Medulla oblongata (tissue), 1 donor: ENCODE measurements at regions not wholly inside any gene's neighbourhood (a gene's known extent, or its start where the extent isn't known, plus 50 kb on each side); places are given as distances from the start of the nearest gene placed in this dataset.

ENCODE experiments used
- DNase-seq: peaks from one replicate; pipeline ENCODE4 v3.0.0-alpha.2; 2015; ENCODE audit errors: extremely low spot score

DNA sequence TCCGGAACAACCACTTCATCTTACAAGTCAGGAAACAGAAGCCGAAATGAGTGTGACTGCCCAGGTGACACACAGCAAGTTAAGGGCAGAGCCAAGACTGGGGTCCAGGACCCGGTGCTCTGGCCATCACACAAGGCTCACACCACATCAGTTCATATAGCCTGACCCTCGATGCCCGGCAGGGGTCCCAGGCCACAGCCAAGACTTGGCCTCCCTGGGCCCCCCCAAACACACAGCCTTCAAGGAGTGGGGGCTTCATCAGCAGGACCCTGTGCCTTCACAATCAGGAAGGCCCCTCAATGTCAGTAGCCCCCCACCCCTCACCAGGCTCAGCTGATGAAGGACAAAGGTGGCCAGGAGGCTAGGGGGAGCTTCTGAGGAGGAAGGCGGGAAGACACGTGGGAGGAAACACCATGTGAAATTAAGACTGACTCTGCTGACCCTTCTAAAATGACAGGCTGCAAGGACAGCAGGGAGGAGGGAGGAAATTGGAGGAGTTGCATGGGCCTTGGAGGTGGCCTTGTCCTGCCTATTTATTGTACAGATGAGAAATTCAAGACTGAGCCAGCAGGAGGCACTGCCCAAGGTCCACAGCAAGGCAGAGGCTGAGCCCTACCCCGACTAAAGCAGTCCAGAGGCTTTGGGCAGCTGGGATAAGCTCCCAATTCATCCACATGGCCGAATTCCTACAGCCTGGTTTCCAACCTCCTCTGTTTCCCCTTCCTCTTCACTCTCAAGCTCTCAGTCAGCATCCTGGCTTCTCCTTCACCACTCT is 216.1 kb upstream of the ZMIZ1 start:
- no peak for DNase-seq

DNA sequence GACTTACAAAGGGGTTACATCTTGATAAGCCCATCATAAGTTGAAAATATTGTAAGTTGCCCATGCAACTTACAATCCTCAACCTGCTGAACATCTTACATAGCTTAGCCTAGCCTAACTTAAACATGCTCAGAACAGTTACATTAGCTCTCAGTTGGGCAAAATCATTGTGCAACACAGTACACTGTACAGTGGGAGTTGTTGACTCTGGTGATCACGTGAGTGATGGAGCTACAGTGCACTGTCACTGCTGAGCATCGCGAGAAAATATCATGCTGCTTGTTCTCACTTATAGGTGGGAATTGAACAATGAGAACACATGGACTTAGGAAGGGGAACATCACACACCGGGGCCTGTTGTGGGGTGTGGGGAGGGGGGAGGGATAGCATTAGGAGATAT is 214.9 kb upstream of the ZMIZ1 start:
- DNase-seq, result no peak

DNA sequence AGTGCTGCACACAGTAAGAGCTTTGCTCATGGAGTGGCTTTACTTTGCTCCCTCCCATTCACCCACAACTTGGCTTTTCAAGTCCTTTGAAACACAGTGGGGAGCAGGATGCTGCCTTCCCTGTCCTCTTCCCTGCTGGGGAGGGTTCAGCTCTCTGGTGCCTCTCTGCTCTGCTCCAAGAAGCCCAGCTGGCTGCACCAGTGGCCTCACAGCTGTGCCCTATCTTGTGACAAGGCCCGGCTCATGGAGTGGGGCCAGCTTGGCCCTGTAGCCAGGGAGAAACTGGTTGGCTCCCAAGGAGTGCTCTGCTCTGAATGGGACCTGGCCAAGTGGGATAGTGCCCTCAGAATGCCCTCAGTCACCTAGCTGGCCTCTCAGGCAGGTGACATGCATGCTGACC is 212.3 kb upstream of the ZMIZ1 start:
- peak; percentile 91 for DNase-seq

DNA sequence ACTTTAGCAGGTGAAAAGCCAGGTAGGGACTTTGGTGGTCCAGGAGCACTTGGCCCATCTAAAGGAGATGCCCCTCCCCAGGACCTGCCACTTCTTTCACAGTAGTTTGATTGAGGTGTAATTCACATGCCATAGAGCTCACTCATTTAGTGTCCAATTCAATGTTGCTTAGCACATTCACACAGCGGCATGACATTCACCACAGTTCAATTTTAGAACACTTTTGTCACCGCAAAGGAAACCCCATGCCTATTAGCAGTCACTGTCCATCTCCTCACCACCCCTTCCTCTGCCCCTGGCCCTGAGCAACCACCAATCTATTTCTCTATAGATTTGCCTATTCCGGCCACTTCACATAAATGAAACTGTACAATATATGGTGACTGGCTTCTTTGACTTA is 211.6 kb upstream of the ZMIZ1 start:
- no peak for DNase-seq

DNA sequence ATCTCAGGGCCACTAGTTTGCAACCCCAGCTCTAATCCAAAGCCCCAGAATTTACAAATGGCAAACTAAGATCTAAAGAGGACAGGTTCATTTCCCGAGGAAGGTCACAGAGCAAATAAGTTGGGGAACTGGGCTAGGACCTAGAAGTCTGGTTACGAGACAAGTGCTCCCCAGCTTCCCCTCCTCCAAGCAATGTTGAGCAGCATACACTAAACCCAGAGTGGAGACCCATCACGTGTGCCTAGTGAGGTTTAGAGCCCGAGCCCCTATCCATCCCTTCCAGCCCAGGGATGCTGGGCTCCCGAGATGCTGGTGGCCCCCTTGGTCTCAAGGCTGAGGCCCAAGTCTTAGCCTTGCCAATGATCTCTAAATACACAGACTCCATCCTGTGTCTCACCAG is 209.5 kb upstream of the ZMIZ1 start:
- DNase-seq, result no peak

DNA sequence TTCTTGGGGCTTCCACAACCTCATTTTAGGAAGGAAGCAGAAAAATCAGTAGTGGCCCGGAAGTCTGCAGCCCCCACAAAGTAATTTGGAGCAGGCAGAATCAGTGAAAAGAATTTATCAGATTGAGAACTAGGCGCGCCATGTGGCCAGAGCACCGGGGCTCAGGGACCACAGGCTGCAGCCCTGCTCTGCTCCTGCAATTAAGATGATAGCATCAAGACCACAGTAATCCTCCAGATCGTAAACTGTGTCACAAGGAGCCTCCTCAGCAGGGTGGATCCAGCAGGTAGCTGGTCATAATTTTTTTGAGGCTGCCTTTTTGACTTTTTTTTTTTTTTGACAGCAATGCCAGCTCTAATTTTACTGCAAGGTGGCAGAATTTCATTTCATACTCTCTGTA is 209.0 kb upstream of the ZMIZ1 start:
- DNase-seq, result no peak

DNA sequence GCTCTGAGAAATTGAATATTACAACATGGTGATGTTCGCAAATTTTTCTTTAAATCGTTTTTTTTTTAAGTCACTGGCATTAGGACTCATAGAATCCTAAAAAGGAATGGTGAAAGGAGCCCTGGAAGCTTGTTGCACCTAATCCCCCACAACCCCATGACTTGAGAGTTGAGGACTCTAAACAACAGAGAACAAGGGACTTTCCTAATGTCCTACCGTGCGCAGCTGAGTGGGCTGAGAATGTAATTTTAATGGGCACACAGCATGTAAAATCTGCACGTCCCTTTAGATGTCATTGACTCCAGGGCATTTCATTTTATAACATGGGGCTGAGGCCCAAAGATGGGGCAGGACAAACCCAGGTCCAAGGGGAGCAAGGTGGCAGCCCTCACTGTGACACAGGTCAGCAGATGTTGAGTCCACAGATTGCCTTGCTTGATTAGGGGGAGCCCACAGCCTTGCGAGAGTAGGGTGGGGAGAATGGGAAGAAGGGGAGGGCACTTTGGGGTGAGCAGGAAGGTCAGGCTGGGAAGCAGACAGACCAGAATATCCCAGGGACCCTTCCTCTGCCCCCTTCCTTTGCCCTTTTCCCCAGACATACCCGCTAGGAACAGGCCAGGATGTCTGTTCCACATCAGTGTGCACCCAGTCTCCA is 208.4 kb upstream of the ZMIZ1 start:
- DNase-seq, result no peak

DNA sequence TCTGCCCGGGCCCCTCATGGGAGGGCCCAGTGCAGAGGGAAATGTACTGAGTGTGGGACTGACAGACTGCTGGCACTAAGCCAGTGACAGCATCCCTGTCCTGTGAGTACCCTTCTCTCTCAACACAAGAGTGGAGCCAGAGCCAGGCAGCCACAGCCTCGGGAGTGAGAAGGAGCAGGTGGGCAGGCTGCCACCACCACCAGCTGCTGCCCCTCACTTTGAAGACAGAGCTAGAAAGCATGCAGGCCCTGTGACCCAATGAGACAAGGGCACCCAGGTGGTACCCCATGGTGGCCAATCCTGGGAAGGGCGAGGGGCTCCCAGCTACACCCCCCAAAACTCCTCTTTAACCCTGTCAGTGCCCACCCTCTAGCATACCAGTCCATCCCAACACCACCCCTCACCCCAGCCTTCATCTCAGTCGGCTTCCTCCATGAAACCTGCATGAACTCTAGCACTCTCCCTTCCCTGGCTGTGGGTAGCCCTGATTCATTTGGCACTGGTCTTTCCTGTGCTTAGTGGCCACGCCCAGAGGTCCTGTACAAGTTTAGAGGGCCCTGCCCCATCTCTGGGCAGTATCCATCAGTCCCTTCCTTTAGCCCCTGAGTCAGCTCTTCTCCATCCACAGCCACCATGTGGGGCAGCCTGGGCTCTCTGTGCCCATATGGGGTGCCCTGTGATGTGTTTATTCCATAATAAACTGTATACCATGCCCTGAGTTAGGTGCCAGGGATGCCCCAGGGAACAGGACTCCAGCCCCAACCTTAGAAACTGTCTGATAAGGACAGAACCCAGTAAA is 207.0 kb upstream of the ZMIZ1 start:
- no peak for DNase-seq

DNA sequence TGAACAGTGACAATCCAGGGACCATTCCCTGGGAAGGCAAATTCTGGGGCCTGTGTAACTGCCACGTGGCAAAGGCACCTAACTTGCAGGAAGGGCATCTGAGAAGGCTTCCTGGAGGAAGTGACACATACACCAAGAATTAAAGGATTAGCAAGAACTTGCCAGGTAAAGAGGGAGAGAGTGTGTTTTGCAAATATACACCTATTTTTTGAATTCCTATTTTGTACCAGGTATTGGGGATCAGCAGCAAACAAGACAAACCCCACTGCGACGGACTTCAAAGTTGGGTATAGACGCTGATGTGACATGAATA is 206.5 kb upstream of the ZMIZ1 start:
- DNase-seq, result no peak

DNA sequence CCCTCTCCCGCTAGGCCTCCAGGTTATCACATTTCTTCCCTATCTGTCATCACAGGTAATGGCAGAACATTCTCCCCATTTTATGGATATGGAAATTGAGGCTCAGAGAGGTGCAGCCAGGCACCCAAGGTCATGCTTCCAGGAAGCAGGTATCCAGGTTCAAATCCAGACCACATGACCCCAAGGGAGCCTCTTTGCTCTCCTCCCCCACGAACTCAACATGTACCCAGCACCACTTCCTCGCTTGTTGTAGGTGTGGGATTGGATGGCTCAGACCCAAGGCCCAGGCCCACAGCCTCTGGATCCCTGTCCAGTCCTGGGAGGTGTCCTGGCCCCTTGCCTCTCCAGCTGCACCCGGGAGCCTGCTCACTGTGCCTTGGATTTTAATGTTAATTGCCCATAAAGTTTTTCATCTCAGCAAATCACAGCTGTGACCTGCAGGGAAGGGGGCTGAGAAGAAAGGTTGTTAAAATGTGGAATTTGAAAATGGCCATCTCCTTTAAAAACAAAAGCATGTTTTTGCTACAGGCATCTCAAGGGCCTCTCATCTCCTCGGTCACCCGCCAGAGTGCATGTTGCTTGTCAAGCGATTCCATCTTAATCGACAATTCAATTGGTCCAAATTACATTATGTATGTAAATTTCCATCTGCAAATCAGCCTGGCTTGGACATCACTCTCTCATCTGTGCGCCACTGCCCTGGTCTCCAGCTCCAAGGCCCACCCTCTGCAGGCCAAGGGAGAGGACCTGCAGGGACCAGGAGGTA is 205.4 kb upstream of the ZMIZ1 start:
- DNase-seq, result no peak

DNA sequence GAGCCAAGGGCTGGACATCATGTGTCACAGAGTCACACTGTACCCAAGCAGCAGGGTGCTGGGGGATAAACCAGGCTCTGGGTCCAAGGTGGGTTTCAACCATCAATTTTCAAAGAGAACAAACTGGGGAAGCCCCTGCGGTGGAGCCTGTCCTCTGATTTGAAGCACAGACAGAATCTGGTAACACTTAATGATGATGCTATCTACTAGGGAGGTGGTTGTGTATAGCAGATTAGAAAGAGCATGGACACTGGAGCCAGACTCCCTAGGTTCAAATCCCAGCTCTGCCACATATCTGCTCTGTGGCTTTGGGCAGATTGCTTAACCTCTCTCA is 204.9 kb upstream of the ZMIZ1 start:
- DNase-seq, result no peak

DNA sequence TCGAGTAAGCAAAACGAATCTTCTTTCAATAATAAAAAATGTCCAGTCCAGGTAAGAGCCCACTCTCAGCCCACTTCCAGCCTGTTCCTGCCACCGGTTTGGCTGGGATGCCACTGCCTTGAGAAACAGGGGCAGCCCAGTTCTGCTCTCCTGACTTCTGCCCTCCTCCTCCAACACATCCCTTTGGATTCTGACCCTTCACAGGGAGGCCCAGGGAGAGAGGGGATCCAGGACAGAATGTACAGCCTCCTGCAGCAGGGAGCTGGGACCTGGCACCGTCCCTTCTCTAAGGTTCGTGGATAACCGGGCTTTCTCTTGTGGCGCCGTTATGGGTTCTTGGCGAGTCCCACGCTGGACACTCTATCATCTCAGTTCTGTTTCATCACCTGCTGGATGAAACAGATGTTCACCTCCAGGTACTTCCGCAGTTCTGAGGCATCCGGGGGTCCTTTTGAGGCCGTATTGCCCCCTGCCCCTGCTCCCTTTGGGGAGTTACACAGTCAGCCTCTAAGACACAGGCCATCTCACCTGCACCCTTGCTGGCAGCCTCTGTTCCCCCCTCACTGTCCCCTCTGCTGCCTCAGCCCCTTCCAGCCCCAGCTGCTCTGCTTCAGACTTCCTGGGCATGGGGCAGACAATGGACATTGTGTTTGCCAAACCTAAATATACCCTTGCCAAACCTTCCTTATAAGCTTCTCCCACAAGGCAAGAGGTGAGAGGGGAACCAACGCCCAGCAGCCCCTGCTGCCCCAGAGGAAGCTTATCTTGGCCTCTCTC is 203.8 kb upstream of the ZMIZ1 start:
- no peak for DNase-seq

DNA sequence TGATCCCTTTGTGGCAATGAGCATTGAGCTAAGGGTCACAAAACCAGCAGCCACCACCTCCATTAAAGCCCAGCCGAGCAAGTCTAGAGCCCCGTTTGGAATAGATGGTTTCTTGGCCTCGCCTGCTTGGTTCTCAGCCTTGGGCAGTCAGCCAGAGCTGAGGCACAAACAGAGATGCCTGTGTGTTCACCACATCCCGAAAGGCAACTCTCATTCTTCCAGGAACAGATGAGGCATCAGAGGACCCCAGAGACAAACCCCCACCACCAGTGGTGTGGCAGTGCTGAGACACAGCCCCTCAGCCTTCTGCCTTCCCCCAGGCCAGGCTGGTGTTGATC is 203.3 kb upstream of the ZMIZ1 start:
- DNase-seq, result peak; percentile 66

DNA sequence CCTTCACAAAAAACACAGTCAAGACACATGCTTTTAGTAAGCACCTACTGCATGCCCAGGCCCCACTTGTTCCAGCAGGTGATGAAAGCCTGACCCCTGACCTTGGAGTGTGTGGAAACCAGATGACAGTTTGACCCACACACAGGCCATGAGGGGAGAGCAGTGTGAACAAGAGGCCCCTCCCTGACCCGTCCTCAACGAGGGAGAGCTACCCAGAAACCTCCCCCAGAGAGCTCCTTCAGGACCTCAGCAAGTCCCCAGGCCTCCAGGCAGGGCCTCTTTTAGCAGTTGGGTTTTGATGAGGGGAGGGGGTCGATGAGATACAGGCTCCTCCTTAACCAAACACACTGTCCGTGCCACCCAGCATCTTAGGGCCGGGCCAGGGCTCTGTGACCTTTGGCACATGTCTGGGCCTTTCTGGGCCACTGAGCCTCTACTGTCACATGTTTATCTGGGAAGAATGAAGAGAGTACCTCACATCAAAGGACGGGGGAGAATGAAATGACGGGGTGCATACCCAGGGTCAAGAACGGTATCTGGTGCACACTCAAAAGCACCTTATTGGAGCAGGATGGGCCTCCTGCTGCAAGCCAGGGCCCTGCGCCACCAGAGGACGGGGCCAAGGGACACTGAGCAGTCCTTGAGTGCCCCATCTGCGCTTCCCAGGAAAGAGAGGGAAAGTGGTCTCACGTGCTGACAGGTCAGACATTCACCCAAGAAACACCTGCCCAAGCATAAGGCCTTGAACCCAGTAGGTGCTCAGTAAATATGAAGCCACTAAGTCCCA is 202.6 kb upstream of the ZMIZ1 start:
- no peak for DNase-seq

DNA sequence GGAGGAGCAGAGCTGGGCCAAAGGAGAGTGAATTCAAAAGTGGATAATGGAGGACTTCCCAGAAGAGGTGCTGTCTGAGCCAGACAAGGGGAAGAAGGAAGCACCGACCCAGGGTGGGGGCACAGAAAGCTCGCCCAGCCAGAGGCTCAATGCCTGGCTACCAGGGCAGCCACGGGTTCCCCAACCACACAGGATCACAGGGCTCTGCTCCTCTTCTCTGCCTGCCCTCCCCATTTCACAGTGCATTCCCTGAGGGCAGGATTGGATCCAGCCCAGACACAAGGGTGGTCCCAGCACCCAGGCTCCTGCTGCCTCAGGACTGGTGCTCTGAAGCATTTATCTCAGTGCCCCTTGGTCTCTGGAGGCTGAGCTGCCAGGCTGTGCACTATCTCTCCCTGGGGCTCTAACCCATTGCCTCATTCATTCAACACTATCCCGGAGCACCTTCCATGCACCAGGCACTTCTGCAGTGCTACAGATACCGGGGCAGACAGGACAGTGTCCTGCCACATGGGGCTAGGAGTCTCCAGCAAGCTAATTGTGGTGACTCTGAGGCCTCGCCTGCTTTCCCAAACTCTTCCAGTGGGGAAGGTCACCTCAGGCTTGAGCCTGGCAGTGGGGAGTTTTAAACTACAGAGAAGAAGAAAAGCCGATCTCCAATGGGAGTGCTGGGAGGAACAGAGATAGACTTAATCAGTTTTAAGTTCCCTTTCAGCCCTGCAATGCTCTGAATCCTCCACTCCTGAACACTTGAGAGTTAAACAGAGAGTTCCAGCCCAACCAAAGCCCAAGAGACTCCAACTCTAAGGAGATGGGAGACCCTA is 201.8 kb upstream of the ZMIZ1 start:
- no peak for DNase-seq

DNA sequence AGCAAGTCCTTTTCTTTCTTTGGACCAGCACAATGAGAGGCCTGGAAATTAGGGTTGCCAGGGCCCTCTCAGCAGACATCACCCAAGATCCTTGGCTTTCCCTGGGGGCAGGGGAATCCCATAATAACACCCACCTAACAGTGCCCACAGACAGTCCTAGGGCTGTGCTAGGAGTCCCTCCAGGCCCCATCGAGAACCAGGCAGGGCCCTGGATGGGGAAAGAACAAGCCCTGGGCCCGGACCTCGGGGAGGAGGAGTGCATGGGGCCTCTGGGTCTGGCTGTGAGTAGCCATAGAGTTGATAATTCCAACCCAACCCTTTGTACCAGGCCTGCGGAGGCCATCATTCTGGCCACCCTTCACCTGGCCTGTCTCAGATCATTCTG is 201.2 kb upstream of the ZMIZ1 start:
- no peak for DNase-seq

DNA sequence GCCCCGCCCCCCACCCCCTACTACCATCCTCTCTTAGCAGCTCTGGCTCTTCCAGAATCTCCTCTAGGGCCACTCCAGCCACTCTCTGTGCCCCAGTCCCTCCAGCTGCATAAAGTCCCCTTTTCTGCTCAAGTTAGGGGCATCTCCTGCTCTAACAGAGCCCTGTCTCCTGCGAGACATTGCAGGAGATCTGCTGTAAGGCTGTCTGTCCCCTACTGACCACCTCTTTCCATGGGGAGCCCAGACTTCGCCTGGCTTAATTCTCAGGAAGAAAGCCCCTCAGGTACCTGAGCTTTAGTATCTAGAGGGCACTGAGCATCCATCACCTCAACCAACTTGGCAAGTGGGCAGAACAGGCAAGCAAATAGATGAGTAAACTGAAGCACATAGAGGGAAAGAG is 200.7 kb upstream of the ZMIZ1 start:
- DNase-seq, result no peak

DNA sequence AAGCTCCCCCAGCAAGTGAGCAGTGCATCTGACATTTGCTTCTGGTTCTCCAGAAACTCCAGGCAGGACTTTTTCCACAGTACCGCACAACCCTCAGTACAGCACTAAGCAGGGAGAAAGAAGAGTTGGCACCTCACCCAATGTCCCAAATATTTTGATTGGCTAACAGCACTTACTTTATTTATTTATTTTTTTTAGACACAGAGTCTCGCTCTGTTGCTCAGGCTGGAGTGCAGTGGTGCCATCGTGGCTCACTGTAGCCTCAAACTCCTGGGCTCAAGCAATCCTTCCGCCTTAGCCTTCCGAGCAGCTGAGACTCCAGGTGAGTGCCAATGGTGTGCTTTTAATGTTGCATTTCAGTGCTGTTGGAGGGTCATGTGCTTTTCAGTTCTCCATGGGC is 200.3 kb upstream of the ZMIZ1 start:
- DNase-seq, result no peak

DNA sequence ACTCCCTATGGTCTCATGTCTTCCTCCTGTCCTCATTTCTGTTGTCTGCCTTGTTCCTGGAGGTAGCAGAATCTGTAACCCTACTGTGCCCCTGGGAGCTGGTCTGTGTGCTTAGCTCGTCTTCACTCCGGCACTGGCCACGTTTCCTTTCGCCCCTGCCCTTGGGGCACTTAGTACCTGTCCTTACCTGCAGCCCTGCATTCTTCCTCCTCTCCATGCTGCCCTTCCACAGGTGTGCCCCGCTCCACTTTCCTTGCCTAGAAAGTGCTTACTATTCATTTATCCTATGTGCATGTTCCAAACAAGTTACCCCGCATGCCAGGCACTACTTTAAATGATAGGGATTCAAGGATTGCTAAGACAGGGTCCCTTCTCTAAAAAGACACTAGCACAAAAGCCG is 199.9 kb upstream of the ZMIZ1 start:
- no peak for DNase-seq
